Inflammatory macrophage (primary cell): ENCODE measurements at regions not wholly inside any gene's neighbourhood (a gene's known extent, or its start where the extent isn't known, plus 50 kb on each side); places are given as distances from the start of the nearest gene placed in this dataset.
A peak's percentile ranks its signal among the peaks of the same experiment; 100 is the strongest.
"Not testable (repeated sequence)": the region's sequence is repeated elsewhere in the genome, so short reads cannot be mapped to it uniquely, and the experiment has no call there.

Experiments
- DNase-seq, 2 donors: peaks; one replicate each; pipeline ENCODE4 v3.0.0-alpha.2; 2020 to 2022

DNA sequence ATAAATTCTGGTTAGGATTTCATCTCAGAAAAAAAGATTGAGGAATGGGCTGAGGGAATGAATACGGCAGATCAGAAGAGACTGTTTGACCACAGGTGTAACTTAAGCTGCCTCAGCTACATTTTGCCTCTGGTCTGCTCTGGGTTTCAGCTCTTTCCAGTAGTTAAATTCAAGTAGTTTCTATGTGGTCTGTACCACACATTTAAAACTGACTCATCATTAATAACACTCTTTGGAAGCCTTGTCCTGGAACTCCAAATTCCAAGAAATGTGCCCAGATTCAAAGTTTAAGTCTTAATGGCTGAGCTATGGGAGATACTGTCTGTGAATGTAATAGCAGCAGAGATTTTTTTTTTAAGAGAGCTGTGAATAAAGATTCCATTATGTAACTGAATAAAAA lies 133.1 kb upstream of the IGSF10 start:
- no peak for DNase-seq

DNA sequence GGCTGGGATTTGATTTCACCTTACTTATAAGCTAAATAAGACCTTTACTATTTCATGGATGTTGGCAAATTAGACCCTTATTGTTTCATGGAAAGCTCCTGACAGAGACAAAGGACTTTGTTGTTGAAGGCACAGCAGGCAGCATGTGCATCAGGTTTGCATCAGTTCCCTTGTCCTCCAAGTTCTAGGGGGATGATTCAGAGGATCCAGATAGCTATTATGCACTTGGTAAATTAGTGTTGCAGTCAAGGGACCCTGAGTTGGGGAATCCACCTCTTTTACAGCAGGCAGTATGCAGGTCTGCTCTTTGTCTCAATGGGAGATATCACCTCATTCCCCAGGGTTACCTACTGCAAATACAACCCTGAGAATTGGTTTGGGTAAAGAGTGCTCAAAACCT lies 131.4 kb upstream of the IGSF10 start:
- DNase-seq, result no peak

DNA sequence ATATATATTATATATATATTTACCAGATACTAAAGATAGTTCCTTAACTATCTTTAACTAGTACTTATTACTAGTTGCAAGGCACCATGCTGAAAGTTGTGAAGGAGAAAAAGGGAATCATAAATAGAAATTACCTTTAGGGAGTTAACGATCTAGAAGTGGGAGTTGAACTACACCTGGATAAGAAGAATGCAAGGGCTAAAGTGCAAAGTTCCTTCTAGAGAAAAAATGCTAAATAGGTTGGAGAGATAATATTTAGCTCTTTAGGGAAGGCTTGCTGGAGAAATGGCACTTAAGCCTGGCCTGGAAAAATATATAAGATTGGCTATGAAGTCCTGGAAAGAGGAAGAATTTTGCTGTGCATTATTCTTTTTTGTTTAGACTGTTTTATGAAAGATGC lies 130.6 kb upstream of the IGSF10 start:
- no peak for DNase-seq

DNA sequence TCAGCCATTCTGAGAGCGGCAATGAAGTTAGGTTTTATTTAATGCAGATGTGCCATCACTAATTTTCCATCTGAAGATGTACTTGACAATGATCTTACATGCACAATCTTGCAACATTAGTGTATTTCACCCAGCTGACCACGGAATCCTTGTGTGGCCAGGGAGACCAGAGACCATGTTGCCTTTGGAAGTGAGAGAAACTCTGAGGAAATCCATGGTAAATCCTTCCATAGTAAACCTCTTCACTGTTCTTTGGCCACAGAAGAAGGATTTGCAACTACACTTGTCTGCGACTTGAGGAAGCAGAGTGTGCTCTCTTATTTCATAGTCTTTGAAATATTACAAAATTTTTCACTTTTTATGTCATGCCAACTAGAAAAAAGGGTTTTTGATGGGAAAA lies 128.4 kb upstream of the IGSF10 start:
- no peak for DNase-seq

DNA sequence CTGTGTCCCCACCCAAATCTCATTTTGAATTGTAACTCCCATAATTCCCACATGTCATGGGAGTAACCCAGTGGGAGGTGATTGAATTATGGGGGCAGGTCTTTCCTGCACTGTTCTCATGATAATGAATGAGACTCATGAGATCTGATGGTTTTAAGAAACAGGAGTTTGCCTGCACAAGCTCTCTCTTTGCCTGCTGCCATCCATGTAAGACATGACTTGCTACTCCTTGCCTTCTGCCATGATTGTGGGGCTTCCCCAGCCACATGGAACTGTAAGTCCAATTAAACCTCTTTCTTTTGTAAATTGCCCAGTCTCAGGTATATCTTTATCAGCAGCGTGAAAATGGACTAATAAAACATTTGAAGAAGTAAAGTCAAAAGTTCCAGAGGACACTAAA lies 126.8 kb upstream of the IGSF10 start:
- not testable (repeated sequence) for DNase-seq

DNA sequence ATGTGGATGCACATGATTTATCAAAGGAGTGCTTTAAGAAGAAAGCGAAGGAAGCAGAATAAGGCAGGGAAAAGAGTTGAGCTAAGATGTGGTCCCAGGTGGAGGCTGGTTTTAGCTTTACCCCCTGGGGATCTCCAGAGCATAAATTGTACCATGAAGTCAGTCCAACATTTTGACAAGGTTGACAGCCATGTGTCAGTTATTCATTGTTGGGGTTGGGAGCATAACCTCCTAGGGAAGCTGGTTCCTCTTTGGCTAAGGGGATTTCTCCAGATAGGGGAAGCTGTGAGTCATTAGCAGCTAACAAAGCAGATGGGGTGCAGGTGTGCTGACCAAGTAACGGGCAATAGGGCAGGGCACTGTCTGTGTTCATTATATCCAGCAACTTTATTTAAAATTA lies 123.7 kb upstream of the IGSF10 start:
- peak; percentile 32 to 65 for DNase-seq

DNA sequence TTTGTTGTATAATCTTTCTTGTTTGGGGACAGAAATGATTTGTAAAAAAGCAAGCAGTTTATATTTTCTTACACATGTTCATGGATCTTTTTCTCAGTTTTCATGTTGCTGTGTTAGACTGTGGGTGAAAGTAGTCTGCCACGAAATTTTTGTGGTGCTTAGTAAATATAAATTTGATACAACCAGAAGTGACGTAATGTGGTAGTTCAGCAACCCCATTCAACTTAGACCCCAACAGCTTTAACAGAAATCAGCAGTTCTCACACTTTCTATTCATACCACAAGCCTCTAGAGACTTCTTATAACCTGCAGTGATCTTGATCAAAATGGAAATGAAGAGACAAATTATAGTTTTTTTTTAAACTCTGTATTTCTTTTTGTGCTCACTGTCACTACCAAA lies 120.2 kb upstream of the IGSF10 start:
- no peak for DNase-seq

DNA sequence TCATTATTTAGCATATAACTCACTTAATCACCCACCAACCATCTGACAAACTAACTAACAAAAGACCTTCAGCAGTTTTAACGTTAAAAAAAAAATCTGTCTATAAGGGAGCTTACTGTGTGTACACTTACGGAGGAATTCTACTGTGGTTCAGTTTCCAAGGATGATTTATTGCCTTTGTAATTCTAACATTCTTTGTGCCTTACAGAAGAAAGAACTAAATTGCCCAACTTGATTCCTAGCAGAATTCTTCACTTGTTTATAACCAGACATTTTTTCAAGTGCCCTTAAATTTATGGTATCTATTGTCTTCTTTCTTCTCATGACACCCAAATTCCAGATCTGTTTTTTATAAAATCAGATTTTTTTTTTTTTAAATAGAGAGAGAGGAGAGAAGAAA lies 119.7 kb upstream of the IGSF10 start:
- DNase-seq, result no peak

DNA sequence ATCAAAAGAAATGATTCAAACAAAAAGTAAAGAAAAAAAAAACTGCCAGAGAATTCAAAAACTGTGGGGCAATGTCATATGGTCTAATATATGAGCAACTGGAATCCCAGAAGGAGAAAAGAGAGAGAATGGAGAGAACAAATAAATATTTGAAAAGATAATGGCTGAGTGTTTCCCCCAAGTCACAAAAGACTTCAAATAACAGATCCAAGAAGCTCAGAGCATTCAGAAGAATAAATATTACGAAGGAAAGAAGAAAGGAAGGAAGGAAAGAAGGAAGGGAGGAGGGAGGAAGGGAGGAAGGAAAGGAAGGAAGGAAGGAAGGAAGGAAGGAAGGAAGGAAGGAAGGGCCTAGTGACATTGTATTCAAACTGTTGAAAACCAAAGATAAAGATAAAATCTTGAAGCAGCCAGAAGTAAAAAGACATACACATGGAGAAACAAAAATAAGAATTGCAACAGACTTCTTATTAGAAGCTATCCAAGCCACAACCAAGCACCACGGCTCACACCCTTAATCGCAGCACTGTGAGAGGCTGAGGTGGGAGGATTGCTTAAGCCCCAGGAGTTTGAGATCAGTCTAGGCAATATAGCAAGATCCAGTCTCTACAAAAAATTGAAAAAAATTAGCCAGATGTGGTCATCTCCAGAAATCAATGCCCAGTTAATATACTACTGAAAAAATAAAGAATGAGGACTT lies 118.9 kb upstream of the IGSF10 start:
- no peak for DNase-seq

DNA sequence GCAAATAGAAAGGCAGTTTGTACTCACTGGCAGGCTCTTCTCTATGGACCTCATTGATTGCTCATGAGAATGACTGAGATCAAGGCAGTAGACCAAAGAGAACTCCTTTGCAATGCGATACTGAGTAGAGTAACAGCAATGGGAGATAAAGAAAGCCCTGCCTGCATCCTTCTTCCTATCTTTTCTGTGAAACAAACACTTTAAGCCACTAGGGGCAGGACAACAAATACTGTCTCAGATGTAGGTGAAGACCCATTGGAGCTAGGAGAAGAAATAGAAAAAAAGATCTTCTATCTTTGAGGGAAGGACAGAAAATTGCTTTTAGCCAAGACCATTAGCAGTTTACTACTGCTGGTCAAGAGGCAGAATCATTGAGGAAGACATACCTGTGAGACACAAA lies 117.6 kb upstream of the IGSF10 start:
- no peak for DNase-seq

DNA sequence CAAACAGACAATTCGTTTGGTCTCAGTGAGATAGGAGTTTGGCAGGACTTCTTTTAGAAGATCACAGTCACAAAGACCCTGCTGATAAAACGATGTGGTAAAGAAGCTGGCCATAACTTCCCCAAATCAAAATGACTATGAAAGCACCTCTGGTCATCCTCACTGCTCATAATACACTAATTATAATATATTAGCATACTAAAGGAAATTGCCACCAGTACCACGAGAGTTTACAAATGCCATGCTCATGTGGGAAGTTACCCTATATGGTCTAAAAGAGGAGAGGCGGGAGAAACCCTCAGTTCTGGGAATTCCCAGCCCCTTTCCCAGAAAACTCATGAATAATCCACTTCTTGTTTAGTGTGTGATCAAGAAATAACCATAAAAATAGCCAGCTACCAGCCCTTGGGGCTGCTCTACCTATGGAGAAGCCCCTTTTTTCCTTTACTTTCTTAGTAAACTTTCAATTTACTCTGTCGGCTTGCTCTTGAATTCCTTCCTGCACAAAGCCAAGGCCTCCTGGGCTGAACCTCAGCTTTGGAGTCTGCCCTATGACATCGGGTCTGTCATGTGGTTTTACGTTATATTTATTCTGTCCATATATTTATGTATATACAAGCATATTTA lies 115.8 kb upstream of the IGSF10 start:
- DNase-seq, result peak in 1 of 2 donors; percentile 18

DNA sequence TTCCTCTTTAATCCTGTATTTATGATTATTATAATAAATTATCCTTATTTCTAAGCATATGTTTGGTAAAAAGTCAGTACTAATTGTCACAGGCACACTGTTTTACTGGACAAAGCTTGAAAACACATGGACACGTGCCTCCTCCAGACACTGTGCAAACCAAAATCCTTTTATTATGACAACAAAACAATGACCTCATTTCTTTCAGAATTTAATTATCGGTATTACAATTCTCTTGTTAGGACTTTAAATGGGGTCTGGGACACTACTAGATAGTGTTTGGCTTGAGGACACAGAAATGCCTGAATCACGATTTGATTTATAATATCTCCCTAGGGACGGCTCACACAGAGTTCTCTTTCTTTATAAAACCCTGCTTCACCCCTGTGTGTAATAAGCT lies 107.3 kb upstream of the IGSF10 start:
- DNase-seq, result no peak

DNA sequence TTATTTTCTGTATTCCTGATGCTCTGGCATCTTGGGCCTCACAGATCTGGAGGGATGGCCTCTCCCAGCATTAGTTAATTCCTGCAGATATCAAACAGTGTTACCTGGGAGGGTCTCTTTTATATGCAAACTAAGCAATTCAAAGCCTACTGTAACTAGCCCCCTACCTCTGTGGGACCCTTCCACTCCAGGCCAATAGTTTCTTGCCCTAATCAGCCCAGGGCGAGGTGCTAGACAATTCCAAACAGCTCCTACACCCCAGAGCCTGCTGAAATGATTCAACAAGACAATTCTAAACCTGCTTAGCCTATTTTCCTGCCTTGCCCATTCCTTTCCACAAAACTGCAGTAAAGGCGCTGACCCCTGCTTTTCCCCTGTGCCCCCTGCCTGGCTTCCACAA lies 106.6 kb upstream of the IGSF10 start:
- DNase-seq, result no peak

DNA sequence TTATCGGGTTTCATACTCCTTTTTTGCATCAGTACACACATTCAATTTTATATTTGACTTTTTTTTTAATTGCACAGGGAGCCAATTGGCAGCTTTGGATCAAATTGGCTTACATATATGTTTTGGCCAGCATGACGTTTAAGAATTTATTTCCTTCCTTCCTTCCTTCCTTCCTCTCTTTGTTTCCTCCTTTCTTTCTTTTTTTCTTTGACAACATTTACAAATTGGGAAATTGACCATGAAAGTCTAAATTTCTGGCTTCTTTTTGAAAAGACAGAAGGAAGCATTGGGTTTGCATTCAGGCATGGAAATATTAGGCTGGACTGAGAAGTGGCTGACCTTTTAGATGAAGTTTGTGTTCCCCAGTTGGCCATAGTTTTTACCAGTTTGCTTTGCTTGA lies 103.4 kb upstream of the IGSF10 start:
- DNase-seq, result no peak

DNA sequence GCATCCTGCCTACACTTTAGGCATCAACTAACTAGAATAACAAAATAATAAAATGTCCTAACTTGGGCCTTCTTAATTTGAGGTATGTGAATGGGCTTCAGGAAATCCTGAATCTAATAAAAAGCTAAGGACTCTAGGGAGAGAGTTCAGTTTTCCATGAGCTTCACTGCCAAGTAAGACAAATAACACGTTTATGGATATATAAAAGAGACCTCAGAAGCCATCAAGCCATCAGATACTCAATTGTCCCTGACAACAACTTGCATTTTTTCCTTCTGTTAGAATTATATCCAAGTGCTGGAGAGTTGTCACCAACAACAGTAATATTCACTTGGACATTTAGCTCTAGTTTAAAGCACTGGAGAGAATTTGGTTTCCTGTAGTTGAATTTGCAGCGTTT lies 102.4 kb upstream of the IGSF10 start:
- no peak for DNase-seq

DNA sequence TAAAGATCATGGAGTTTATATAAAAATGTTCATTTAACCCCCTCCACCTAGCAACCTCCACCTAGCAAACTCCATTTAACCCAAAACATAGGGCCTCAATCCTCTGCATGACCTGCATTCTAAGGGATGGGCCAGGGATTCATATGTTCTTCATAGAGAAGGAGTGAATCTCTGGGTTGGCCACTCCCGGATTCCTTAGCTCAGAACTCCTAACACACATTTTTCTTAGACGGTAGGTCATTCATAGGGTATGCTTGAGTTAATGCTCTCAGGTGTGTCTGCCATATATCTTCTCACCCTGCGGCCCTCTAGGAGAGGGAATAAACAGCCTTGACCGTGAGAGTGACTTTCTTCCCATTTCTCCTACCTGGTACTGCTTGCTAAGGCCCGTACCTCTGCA lies 102.0 kb upstream of the IGSF10 start:
- no peak for DNase-seq

DNA sequence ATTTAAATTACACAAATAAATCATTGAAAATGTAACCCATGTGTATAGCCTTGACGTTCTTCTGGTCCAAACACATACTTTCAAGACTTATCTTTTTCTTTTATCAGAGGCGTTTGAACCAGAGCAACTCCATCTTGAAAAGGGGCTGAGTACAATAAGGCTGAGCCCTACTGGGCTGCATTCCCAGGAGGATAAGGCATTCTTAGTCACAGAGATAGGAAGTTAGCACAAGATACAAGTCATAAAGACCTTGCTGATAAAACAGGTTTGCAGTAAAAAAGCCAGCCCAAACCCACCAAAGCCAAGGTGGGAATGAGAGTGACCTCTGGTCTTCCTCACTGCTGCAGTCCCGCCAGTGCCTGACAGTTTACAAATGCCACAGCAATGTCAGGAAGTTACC lies 101.0 kb upstream of the IGSF10 start:
- DNase-seq, result no peak

DNA sequence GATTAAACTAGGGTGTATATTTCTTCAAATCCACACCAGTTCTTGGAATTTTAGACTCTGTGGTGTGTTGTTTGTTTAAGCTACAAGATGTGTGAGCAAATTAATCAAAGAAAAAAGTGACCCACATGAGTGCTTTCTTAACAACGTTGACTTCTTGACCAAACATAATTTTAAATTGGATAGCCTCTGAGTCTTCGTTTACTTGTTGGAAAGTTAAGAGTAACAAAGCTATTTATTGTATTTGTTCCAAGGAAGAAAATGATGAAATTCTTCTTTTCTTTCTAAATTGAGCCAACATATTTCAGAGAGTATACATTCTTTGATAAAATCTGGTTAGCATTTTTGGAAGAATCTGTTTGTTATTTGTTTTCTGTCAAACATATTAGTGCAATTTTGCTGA lies 99.9 kb upstream of the IGSF10 start:
- no peak for DNase-seq

DNA sequence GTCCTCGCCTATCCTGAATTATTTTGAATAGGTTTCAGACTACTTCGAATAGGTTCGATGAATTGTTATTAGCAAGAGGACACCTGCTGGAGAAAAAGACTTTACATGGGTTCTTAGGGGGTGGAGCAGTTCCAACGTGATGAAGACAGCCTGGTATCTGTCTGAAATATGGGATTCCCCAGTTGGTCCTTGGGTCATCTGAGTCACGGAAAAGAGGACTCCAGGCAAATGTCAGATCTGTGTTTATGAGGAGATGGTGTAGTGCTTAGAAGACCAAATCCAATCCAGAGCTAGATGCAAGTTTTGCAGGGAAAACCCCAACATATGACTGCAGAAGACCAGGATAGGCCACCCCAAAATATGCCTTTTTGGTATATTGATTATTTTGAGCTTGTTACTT lies 98.9 kb upstream of the IGSF10 start:
- no peak for DNase-seq

DNA sequence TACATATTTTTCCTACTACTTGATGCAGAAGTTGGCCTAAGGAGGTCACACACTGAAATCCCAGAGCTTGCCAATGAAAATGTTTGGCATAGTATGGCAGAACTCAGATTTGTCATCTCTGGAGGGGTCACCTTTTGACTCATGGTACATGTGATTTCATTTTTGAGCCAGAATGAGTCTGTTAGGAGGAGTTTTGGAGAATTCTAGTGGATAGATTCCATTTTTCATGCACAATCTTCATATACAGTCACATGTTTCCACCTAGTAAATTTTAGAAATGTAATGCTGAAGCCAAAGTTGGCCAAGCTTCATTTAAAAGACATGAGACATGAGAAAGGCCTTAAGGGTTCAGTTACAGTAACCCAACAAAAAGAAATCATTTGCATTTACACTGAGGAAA lies 97.8 kb upstream of the IGSF10 start:
- DNase-seq, result no peak

DNA sequence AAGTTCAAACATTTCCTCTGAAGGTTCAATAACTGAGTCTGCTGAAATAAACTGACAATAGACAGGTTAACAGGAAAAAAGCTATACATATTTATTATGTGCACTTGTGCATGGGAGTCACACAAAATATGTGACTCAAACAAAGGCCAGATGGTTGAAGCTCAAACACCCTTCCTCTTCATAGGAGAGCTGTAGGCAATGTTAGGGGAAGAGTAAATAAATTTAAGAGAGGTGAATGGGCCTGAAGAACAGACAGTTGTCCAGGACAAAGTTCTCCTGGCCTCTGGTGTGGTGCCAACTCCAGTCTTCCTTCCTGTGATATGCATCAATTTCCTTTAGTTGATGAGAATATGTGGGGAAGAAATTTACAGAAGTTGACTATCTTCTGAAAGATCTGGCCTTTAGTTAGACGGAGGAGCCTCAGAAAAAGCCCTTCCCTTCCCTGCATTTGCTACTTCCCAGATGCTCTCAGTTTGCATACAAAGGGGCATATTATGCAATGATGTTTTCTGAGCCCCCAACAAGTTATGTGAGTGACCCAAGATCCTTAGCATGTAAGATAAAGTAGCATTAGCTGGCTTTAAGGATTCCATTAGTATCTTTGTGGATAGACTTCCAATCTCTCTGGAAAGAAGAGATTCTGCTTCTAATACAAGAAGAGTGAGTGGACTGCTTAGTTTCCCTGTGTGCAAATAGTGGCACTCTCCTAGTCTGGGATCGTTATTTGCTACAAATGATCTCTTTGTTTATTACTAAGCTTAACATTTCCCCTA lies 96.4 kb upstream of the IGSF10 start:
- peak in 1 of 2 donors; percentile 9 for DNase-seq

DNA sequence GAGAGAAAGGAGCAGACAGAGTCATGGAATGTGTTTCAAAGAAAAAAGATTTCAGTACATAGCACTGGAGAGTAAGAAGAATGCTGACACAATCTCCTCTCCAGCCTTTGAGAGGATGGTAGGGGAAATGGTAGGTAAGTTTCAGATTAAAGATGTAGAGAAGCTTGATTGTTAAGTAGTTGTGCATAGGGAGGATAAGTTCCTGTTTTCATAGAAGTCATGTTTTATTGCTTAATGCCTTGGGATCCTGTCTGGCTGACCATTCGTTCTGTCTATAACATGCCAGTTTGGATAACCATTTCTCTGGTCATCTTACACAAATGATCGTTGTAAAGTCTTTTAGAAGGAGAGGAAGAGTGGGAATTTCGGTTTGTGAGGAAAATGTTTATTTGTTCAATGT lies 95.7 kb upstream of the IGSF10 start:
- peak; percentile 10 to 51 for DNase-seq

DNA sequence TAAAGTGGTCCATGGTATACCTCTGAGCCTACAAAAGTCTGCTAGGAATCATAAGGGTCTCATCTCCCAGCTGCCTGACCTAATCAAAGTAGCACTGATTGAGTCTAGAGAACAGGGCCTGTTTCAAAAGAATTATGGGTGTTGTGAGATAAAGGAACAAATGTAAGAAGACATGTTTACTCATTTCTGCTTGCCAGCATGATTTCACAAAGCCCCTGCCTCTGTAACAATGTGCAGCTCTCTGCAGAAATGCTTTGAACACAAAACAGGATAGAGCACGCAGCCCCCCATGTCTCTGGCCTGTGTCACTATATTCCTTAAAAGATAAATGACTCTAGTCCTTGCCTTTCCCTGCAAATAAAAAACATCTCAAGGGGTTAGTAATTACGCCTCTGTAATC lies 94.7 kb upstream of the IGSF10 start:
- no peak for DNase-seq

DNA sequence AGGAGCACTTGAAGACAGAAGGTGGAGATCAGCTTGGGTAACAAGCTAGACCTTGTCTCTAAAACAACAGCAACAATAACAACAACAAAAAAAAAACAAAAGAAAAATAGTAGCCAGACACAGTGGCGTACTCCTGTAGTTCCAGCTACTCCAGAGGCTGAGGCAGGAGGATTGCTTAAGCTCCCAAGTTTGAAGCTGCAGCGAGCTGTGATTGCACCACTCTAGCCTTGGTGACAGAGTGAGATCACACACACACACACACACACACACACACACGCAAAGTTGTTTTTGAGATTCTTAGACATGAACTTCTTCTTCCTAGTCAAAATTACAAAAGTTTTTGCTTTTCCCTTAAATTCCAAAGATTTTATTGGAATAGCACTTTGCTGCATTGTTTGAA lies 93.0 kb upstream of the IGSF10 start:
- peak; percentile 94 to 95 for DNase-seq
